Activated T-cell treated with anti-CD3 and anti-CD28 coated beads for 24 hours (primary cell): ENCODE measurements at regions not wholly inside any gene's neighbourhood (a gene's known extent, or its start where the extent isn't known, plus 50 kb on each side); places are given as distances from the start of the nearest gene placed in this dataset.
"Not testable (repeated sequence)": the region's sequence is repeated elsewhere in the genome, so short reads cannot be mapped to it uniquely, and the experiment has no call there.

Experiments used
- DNase-seq: peaks from one replicate; pipeline ENCODE4 v3.0.0-alpha.2; 2020; ENCODE audit warnings: low read depth

- no peak for DNase-seq
Observed at GRCh38 chr2:238750212-238750904, 97.5 kb upstream of the TWIST2 start.

GRCh38 chr2:238754259-238754658, 93.6 kb upstream of the TWIST2 start:
- DNase-seq = no peak

GRCh38 chr2:238761868-238762267, 86.0 kb upstream of the TWIST2 start:
- DNase-seq = no peak

- no peak for DNase-seq
Observed at GRCh38 chr2:238763471-238763995, 84.4 kb upstream of the TWIST2 start.

GRCh38 chr2:238765590-238765989, 82.3 kb upstream of the TWIST2 start:
- no peak for DNase-seq

DNA sequence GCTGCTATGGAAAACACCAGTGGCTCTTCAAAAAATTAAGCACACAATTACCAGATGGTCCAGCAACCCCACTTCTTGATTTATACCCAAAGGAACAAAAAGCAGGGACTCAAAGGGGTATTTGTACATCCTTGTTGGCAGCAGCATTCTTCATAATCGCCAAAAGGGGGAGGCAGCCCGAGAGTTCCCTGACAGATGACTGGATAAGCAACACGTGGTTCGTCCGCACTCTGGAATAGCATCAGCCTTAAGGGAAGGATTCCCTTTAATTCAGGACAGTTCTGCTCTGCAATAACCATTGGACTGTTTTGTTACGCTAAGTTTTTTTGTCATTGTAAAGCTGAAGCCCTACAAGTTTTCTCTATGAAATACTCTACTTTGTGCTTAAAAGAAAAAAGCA, 76.7 kb upstream of the TWIST2 start:
- DNase-seq = no peak

GRCh38 chr2:238771639-238772038, 76.2 kb upstream of the TWIST2 start:
- no peak for DNase-seq

DNA sequence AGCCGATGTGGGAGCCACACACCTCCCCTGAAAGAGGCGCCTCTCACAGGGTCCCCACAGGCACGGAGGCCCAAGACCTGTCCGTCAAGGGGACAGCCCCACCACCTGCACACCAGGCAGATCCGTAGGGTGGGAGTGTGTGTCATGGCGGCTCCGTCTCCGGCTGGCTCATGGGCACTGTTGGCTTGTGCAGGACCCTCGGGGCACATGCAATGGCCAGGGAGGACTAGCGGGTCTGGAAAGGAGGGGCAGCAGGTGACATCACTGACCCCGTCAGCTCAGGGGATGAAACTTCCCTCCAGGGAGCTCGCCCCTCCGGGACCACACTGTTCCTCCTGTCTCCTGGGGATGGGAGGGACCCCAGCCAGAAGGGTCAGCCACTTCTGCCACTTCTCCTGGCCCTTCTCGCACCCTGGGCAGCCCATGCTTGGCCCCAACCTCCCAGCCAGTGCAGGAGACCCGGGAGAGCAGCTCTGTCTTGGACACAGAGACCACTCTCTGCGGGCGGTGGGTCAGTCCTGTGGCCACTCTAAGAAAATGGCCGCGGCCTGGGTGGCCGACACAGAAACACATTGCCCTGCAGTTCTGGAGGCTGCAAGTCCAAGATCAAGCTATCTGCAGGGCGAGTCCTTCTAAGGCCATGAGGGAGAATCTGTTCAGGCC, 75.1 kb upstream of the TWIST2 start:
- no peak for DNase-seq

DNA sequence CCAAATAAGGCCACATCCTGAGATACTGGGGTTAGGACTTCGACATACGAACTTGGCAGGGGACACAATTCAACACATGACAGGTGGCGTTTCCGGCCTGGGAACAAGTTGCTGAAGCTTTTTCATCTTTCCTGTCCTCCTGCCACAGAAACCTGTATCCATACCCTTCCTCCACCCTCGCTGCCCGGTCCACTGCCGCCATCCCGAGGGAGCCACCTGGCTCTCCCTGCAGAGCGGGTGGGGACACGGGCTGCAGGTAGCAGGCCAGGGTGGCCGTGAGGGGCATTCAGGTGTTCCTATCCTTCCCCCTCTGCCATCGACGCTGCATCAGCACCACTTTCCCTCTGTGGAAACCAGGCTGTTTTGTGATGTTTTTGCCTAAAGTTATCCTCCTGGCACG, 74.4 kb upstream of the TWIST2 start:
- no peak for DNase-seq

DNA sequence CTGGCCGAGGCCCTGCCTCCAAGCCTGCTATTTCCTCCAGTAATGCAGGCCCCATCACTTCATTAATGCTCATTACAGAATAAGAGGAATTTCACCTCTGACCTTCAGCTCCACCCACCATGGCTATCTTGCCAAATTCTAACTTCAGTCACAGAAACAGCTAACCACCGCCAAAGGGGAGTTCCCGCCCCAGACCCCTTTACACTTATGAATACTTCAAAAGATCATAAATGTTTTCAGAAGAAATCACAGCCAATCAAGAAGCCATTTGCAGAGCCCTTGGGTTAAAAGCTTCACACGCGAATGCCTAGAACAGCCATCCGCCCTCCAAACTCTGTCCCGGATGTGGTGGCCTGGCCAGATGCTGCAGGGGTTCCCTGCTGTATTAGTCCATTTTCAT, 73.8 kb upstream of the TWIST2 start:
- no peak for DNase-seq

DNA sequence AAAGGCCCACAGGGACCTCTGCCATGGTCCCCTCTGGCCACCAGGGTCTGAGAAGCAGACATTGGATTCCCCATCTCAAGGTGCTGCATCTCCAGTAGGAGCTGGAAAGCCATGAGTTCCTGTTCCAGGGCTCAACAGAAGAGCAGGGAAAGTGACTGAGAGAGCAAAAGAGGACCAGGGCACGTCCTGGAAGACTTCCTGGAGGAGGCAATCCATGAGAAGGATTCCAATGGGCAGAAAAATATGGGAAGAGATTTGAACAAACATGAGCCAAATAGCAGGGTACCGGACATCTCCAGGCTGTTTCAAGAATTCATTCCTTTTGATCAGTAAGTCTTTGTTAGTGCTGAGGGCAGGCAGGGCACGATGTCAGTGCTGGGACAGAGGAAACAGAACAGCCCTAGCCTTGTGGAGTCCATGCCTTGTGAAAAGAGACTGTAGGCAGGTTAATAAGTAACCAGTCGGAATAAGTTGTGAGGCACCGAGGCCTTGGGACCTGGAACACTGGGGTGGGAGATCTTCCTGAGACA, 72.8 kb upstream of the TWIST2 start:
- no peak for DNase-seq

DNA sequence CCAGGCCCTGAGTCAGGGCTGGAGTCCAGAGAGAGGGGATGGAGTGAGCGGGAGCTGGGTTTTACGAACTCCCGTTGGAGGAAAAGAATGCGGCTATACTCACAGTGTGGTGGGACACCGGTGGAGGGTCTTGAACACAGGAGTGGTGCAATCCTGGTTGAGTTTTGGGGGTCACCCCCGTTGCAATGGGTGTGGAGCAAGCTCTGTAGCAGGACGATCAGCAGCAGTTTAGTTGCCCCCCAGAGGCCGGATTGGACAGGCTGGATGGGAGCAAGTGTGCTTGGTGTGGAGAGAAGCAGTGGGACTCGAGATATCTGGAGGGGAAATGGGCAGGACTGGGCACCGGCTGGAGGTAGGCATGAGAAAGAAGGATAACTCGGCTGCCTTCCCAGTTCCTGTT, 72.3 kb upstream of the TWIST2 start:
- no peak for DNase-seq

DNA sequence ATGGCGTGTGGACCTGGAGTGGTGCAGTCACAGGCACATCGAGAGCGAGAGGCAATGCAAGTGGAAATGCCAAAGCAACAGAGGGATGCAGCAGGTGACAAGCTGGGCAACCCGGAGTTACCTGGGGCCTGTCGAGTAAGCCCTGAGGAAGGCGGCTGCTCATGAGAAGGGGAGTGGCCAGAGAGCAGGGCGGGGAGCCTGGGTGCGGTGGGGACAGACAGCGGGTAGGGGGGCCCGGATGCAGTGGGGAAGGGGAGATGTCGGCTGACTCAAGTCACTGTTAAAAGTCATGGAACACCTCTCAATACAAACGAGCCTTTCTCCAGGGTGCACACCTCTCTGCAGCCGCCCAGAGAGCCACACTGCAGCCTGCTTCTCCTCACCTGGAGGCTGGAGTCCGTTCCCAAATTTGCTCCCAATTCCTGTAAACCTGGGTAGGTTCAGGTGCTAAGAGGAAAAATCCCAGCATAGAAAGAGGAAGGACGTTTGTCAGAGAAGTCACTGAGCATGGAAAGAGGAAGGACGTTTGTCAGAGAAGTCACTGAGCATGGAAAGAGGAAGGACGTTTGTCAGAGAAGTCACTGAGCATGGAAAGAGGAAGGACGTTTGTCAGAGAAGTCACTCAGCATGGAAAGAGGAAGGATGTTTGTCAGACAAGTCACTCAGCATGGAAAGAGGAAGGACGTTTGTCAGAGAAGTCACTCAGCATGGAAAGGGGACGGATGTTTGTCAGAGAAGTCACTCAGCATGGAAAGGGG, 71.7 kb upstream of the TWIST2 start:
- no peak for DNase-seq

DNA sequence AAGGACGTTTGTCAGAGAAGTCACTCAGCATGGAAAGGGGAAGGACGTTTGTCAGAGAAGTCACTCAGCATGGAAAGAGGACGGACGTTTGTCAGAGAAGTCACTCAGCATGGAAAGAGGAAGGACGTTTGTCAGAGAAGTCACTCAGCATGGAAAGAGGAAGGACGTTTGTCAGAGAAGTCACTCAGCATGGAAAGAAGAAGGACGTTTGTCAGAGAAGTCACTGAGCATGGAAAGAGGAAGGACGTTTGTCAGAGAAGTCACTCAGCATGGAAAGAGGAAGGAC, 71.2 kb upstream of the TWIST2 start:
- DNase-seq = not testable (repeated sequence)

GRCh38 chr2:238777369-238778067, 70.4 kb upstream of the TWIST2 start:
- DNase-seq = no peak

- DNase-seq = peak; percentile 29
Observed at GRCh38 chr2:238784671-238785527, 63.0 kb upstream of the TWIST2 start.

GRCh38 chr2:238785528-238785860, 62.4 kb upstream of the TWIST2 start:
- no peak for DNase-seq

DNA sequence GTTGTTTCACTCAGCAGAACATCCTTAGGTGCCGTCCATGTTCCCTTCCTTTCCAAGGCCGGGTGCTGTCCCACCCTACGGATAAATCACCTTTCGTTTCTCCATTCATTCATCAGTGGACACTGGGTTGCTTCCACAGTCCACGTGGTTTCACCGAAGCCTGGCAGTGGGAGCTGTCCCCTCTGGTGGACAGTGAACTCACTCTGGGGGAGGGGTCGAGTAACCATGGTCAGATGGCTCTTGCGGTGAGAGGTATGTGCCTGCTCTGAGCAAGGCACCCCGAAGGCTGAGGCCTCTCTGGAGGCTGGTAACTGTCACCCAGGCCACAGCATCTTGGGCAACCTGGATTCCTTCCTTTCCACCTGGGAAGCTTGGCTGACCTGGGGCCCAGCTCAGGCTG, 61.5 kb upstream of the TWIST2 start:
- DNase-seq = no peak

- no peak for DNase-seq
Observed at GRCh38 chr2:238786792-238787490, 60.9 kb upstream of the TWIST2 start.

- DNase-seq = no peak
Observed at GRCh38 chr2:238787501-238787900, 60.4 kb upstream of the TWIST2 start.

DNA sequence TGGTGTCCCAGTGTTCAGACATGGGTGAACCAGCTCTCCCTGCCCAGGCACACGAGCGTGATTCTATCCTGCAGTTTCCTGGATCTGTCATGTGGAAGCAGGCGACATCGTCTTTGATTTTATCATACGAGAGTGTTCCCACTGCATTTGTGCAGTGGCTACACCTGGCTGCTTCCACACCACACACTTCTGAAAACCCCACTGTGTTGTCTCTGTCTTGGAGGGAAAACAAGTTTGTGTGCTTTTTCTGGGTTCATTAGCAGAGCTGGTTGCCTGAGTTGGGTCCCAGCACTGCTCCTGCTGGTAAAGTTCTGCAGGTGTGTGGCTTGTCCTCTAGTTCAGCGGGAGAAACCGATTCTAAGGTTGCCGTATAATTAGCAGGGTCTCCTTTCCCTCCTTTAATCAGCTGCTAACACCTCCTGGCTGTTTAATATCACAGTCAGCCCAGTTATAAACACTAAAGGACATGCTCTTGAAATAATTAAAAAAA, 58.5 kb upstream of the TWIST2 start:
- DNase-seq = no peak
